ENCODE measurements at regions not wholly inside any gene's neighbourhood (a gene's known extent, or its start where the extent isn't known, plus 50 kb on each side); places are given as distances from the start of the nearest gene placed in this dataset.
"Not testable (repeated sequence)": the region's sequence is repeated elsewhere in the genome, so short reads cannot be mapped to it uniquely, and the experiment has no call there.

- not testable (repeated sequence) for TF ChIP-seq PATZ1 (CRISPR knock-in tag; IDR thresholded peaks at IDR 0.05; ENCODE audit: borderline replicate concordance); ZFP30 (CRISPR knock-in tag; IDR thresholded peaks at IDR 0.05); OSR1 (CRISPR knock-in tag; IDR thresholded peaks at IDR 0.05); ISL1 (CRISPR knock-in tag; IDR thresholded peaks at IDR 0.05); BACH2 (CRISPR knock-in tag; IDR thresholded peaks at IDR 0.05; ENCODE audit: borderline replicate concordance); ZC3H10 (CRISPR knock-in tag; IDR thresholded peaks at IDR 0.05); PPARA (CRISPR knock-in tag; IDR thresholded peaks at IDR 0.05; ENCODE audit: borderline replicate concordance); ZNF70 (CRISPR knock-in tag; IDR thresholded peaks at IDR 0.05)
Measured at GRCh38 chr4:167877826-167878225, 214.5 kb upstream of the ANXA10 start.

Data from SK-N-SH treated with all-trans-retinoic acid at 6 μM for 48 hours (cell line).